HL-60 (cell line): ENCODE measurements at regions not wholly inside any gene's neighbourhood (a gene's known extent, or its start where the extent isn't known, plus 50 kb on each side); places are given as distances from the start of the nearest gene placed in this dataset.

Experiments used
- CTCF ChIP-seq: IDR thresholded peaks from one replicate; pipeline ENCODE4 v1.5.1; 2011; ENCODE audit warnings: low read length, control low read depth, inconsistent platforms; ENCODE audit not compliant: insufficient read depth
- GABPA ChIP-seq: IDR thresholded peaks from 2 replicates; pipeline ENCODE4 v1.6.1; 2012; ENCODE audit warnings: low read depth
- POLR2AphosphoS5 ChIP-seq: IDR thresholded peaks from 2 replicates; pipeline ENCODE4 v1.6.1; 2012; ENCODE audit warnings: low read depth
- REST ChIP-seq: IDR thresholded peaks from 2 replicates; pipeline ENCODE4 v1.6.1; 2012; ENCODE audit warnings: low read depth; ENCODE audit not compliant: insufficient replicate concordance

- TF ChIP-seq CTCF = no peak
- no peak for TF ChIP-seq REST
- TF ChIP-seq GABPA = no peak
- no peak for TF ChIP-seq POLR2AphosphoS5
These were observed 1102.2 kb upstream of the COX7C start for GRCh38 chr5:85515588-85515987.
